Peyer's patch (tissue), 4 donors: ENCODE measurements at regions not wholly inside any gene's neighbourhood (a gene's known extent, or its start where the extent isn't known, plus 50 kb on each side); places are given as distances from the start of the nearest gene placed in this dataset.

ENCODE experiments used
- DNase-seq, 3 donors: peaks; one replicate each; pipeline ENCODE4 v3.0.0-alpha.2; 2017 to 2019
- H3K27ac ChIP-seq, 4 donors: fragments of 200-600 bp; sonication (generic); one replicate each; pipeline ENCODE4 v1.5.1; 2016 to 2019
- H3K27me3 ChIP-seq, 2 donors: fragments of 200-600 bp; sonication (generic); one replicate each; pipeline ENCODE4 v1.5.1; 2019
- H3K36me3 ChIP-seq, 3 donors: fragments of 200-600 bp; sonication (generic); one replicate each; pipeline ENCODE4 v1.5.1; 2016 to 2019
- H3K4me1 ChIP-seq, 4 donors: fragments of 200-600 bp; sonication (generic); one replicate each; pipeline ENCODE4 v1.5.1; 2016 to 2019
- H3K4me3 ChIP-seq, 4 donors: fragments of 200-600 bp; sonication (generic); 1 replicate in 3 of 4; 2 replicates in 1 of 4; pipeline ENCODE4 v1.5.1; 2016 to 2019; ENCODE audit warnings: mild to moderate bottlenecking in 1 of 4
- H3K9me3 ChIP-seq, 4 donors: fragments of 200-600 bp; sonication (generic); one replicate each; pipeline ENCODE4 v1.5.1; 2016 to 2019; ENCODE audit warnings: mild to moderate bottlenecking in 1 of 4
- CTCF ChIP-seq, 6 experiments: fragments of 450-650 bp in 4 of 6; fragments of 200-600 bp in 2 of 6; sonication (generic) in 1 of 6; IDR thresholded peaks; one replicate each; pipeline ENCODE4 v1.5.1; 2017 to 2019; ENCODE audit warnings: antibody characterized with exemption in 6 of 6, mild to moderate bottlenecking in 3 of 6, moderate library complexity in 1 of 6
- POLR2A ChIP-seq, 2 donors: fragments of 450-650 bp; IDR thresholded peaks; one replicate each; pipeline ENCODE4 v1.5.1; 2017; ENCODE audit warnings: antibody characterized with exemption in 2 of 2, mild to moderate bottlenecking in 2 of 2, moderate library complexity in 2 of 2

GRCh38 chrX:13885591-13885990 is 68.7 kb upstream of the GPM6B start:
- Histone ChIP-seq H3K27ac (no peak overlapping the region), H3K27me3 (no peaks in the 10 kb centered on the region), H3K9me3 (no peaks in the 10 kb centered on the region), H3K4me3 (no peak overlapping the region), H3K36me3 (no peaks in the 10 kb centered on the region), H3K4me1 (no peaks in the 10 kb centered on the region)
- no peak for DNase-seq
- no peak for TF ChIP-seq CTCF (IDR thresholded peaks at IDR 0.05)
- TF ChIP-seq POLR2A (IDR thresholded peaks at IDR 0.05) = no peak

- no peaks in the 10 kb centered on the region for H3K36me3 ChIP-seq
- no peak overlapping the region for H3K4me3 ChIP-seq
- no peaks in the 10 kb centered on the region for H3K27me3 ChIP-seq
- TF ChIP-seq POLR2A (IDR thresholded peaks at IDR 0.05) = no peak
- no peak for TF ChIP-seq CTCF (IDR thresholded peaks at IDR 0.05)
- DNase-seq = no peak
- no peaks in the 10 kb centered on the region for H3K9me3 ChIP-seq
- no peaks in the 10 kb centered on the region for H3K4me1 ChIP-seq
- H3K27ac ChIP-seq = no peak overlapping the region
Measured at GRCh38 chrX:13876652-13877051, 59.8 kb upstream of the GPM6B start.

- Histone ChIP-seq H3K27me3 (no peaks in the 10 kb centered on the region), H3K9me3 (no peaks in the 10 kb centered on the region), H3K27ac (no peak overlapping the region), H3K4me1 (no peaks in the 10 kb centered on the region), H3K4me3 (no peak overlapping the region), H3K36me3 (no peaks in the 10 kb centered on the region)
- TF ChIP-seq POLR2A (IDR thresholded peaks at IDR 0.05) (no peak), CTCF (IDR thresholded peaks at IDR 0.05) (no peak)
- DNase-seq = no peak
Measured at GRCh38 chrX:13875572-13875971, 58.7 kb upstream of the GPM6B start.

- H3K36me3 ChIP-seq = no peaks in the 10 kb centered on the region
- H3K27me3 ChIP-seq = no peaks in the 10 kb centered on the region
Measured at GRCh38 chrX:13868591-13868990, 51.7 kb upstream of the GPM6B start.

More at GRCh38 chrX:13868591-13868990, 51.7 kb upstream of the GPM6B start:
- DNase-seq = no peak
- H3K27ac ChIP-seq = no peak overlapping the region
- H3K9me3 ChIP-seq = no peaks in the 10 kb centered on the region
- no peak overlapping the region for H3K4me3 ChIP-seq
- TF ChIP-seq POLR2A (IDR thresholded peaks at IDR 0.05) (no peak), CTCF (IDR thresholded peaks at IDR 0.05) (no peak)
- H3K4me1 ChIP-seq = no peaks in the 10 kb centered on the region
